Panc1 (cell line): ENCODE measurements at regions not wholly inside any gene's neighbourhood (a gene's known extent, or its start where the extent isn't known, plus 50 kb on each side); places are given as distances from the start of the nearest gene placed in this dataset.

ENCODE experiments used
- ATAC-seq: fragments of 200-7000 bp; cut with Tn5 transposase; 2 replicates; pipeline ENCODE4 v1.9.1; 2020; ENCODE audit warnings: mild to moderate bottlenecking, moderate library complexity
- BruUV-seq: library from RNA; stranded (reverse); fragments of 400-500 nt; replicated peaks from 2 replicates; lab custom pipeline; 2021; lab: Mats Ljungman, UMichigan
- CTCF ChIA-PET: fragments of 300-600 bp; sonication (Branson Sonifier 250); formaldehyde crosslinking; loops from one replicate; lab custom pipeline; 2022; ENCODE audit warnings: antibody characterized with exemption; lab: Charles Lee
- POLR2A ChIA-PET: fragments of 300-600 bp; sonication (Branson Sonifier 250); formaldehyde crosslinking; loops from one replicate; lab custom pipeline; 2022; ENCODE audit warnings: antibody characterized with exemption; lab: Charles Lee
- DNase-seq: peaks from one replicate; pipeline ENCODE4 v3.0.0-alpha.2; 2010; ENCODE audit warnings: low read depth, low spot score
- H3K27ac ChIP-seq: 2 replicates; pipeline ENCODE4 v1.5.1; 2011; ENCODE audit warnings: mild to moderate bottlenecking, low read length, inconsistent platforms
- H3K27me3 ChIP-seq: fragments of 200-500 bp; sonication (Bioruptor generic); 2 replicates; pipeline ENCODE4 v1.6.0; 2014; ENCODE audit warnings: low read length, inconsistent platforms; ENCODE audit not compliant: control insufficient read depth, insufficient read depth
- H3K36me3 ChIP-seq: fragments of 200-500 bp; sonication (Bioruptor generic); 2 replicates; pipeline ENCODE4 v1.5.1; 2014; ENCODE audit warnings: inconsistent platforms, mild to moderate bottlenecking, low read length, moderate library complexity; ENCODE audit not compliant: control insufficient read depth, insufficient read depth
- H3K4me1 ChIP-seq: 2 replicates; pipeline ENCODE4 v1.5.1; 2011; ENCODE audit warnings: inconsistent platforms, mild to moderate bottlenecking, low read length, moderate library complexity; ENCODE audit not compliant: control insufficient read depth, insufficient read depth
- H3K4me3 ChIP-seq, 2 experiments: 2 replicates each; pipeline ENCODE4 v1.5.1; 2011 to 2012; ENCODE audit warnings: low read depth in 2 of 2, low read length in 2 of 2, mild to moderate bottlenecking in 2 of 2, inconsistent platforms in 1 of 2, moderate library complexity in 1 of 2
- H3K9me3 ChIP-seq: fragments of 200-500 bp; sonication (Bioruptor generic); 2 replicates; pipeline ENCODE4 v1.5.1; 2014; ENCODE audit warnings: low read depth, mild to moderate bottlenecking, inconsistent platforms, low read length, moderate library complexity; ENCODE audit not compliant: control insufficient read depth, insufficient read depth
- CTCF ChIP-seq: fragments of 450-650 bp; IDR thresholded peaks from 2 replicates; pipeline ENCODE4 v1.5.1; 2017; ENCODE audit warnings: mild to moderate bottlenecking
- POLR2AphosphoS5 ChIP-seq: IDR thresholded peaks from 2 replicates; pipeline ENCODE4 v1.6.1; 2012; ENCODE audit warnings: mild to moderate bottlenecking, low read depth, low read length, moderate library complexity
- REST ChIP-seq, 2 experiments: IDR thresholded peaks; 2 replicates each; pipeline ENCODE4 v1.6.1; 2011 to 2012; ENCODE audit warnings: low read depth in 2 of 2, control low read depth in 1 of 2, low read length in 1 of 2, mild to moderate bottlenecking in 1 of 2, moderate library complexity in 1 of 2; ENCODE audit not compliant: insufficient read depth in 1 of 2
- SIN3A ChIP-seq: IDR thresholded peaks from 2 replicates; pipeline ENCODE4 v1.6.1; 2012; ENCODE audit warnings: low read depth, mild to moderate bottlenecking, low read length, moderate library complexity, borderline replicate concordance; ENCODE audit not compliant: insufficient read depth
- TCF7L2 ChIP-seq: IDR thresholded peaks from 2 replicates; pipeline ENCODE4 v1.6.1; 2011; ENCODE audit warnings: mild to moderate bottlenecking, low read depth, low read length, inconsistent platforms
- in situ Hi-C: cut with HindIII; loops from 2 replicates; pipeline ENCODE4 v1.10.0; 2016; ENCODE audit warnings: low sequenced_read_pairs, low pct_unique_long_range_greater_than_20kb
- intact Hi-C: fragments of 100-400 bp; cut with micrococcal nuclease; formaldehyde crosslinking; loops from one replicate; pipeline ENCODE4 v1.10.0; 2022; ENCODE audit not compliant: unreplicated experiment

- H3K27me3 ChIP-seq = no peaks in the 10 kb centered on the region
- H3K4me1 ChIP-seq = no peaks in the 10 kb centered on the region
- in situ Hi-C loops (no loop called here), intact Hi-C loops (no loop called here)
- no peak for TF ChIP-seq POLR2AphosphoS5
- TF ChIP-seq REST (IDR thresholded peaks at IDR 0.05; ENCODE audit: insufficient read depth in 1 of 2, low read depth in 2 of 2, low read length in 1 of 2) = no peak
- TF ChIP-seq CTCF = no peak
- TF ChIP-seq SIN3A = no peak
- no peak for TF ChIP-seq TCF7L2
- POLR2A ChIA-PET = no interaction called here
- no peaks in the 10 kb centered on the region for H3K9me3 ChIP-seq
- H3K36me3 ChIP-seq = no peaks in the 10 kb centered on the region
- H3K27ac ChIP-seq = no peak overlapping the region
- no peak overlapping the region for H3K4me3 ChIP-seq
- BruUV-seq = no TSS peak
- ATAC-seq (no peak), DNase-seq (no peak)
- CTCF ChIA-PET = interaction anchor here (0.6 kb wide), 1 partner anchor 188 kb away, joined by 17 read pairs; no protein-coding TSS in a partner anchor
These were observed 216.0 kb upstream of the SH3BP4 start for GRCh38 chr2:234735829-234736228.

DNA sequence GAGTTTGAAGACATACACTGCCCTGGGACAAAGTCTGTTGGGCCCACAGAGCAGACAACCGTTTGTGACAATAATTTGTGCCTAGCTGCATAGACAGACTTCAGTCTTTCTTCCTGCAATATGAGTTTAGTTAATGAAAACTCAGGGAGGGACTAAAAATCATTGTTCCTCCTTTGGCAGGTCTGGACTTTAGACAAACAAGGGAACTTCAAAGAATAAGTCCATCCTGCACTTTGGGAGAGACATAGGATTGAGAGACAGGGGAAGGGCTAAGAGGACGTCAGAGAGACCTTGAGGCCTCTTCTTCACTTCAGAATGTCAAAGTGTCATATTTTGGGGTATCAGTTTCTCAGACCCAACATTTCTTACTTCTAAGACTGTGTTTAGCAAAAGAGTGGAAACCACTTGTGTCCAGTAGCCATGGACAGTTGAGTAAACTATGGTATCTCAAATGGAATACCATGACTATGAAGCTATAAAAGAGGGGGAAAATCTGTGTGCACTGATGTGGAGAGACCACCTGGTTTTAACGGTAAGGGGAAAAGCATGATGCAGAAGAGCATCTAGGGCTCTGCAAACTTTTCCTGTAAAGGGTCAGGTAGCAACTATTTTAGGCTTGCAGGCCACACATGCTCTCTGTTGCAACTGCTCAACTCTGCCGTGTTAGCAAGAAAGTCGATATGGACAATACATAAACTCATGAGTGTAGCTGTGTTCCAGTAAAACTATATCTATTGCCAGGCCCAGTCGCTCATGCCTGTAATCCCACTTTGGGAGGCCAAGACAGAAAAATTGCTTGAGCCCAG lies 217.8 kb upstream of the SH3BP4 start:
- BruUV-seq = no TSS peak
- intact Hi-C loops (no loop called here), in situ Hi-C loops (no loop called here)
- ChIA-PET POLR2A (no interaction called here), CTCF (no interaction called here)
- Histone ChIP-seq H3K27ac (no peak overlapping the region), H3K9me3 (no peaks in the 10 kb centered on the region), H3K4me1 (no peaks in the 10 kb centered on the region), H3K4me3 (no peak overlapping the region), H3K27me3 (no peaks in the 10 kb centered on the region), H3K36me3 (no peaks in the 10 kb centered on the region)
- TF ChIP-seq SIN3A = no peak
- TF ChIP-seq TCF7L2 = no peak
- TF ChIP-seq POLR2AphosphoS5 = no peak
- no peak for TF ChIP-seq REST (IDR thresholded peaks at IDR 0.05; ENCODE audit: insufficient read depth in 1 of 2, low read depth in 2 of 2, low read length in 1 of 2)
- no peak for TF ChIP-seq CTCF
- DNase-seq = no peak
- ATAC-seq = no peak
